ENCODE measurements at regions not wholly inside any gene's neighbourhood (a gene's known extent, or its start where the extent isn't known, plus 50 kb on each side); places are given as distances from the start of the nearest gene placed in this dataset.

- TF ChIP-seq CTCF (IDR thresholded peaks at IDR 0.05), result no peak
- no peaks in the 10 kb centered on the region for H3K4me1 ChIP-seq
- no peak for DNase-seq
- peak; percentile 58 to 77 for ATAC-seq
- no peak overlapping the region for H3K27ac ChIP-seq
- H3K4me3 ChIP-seq, result no peak overlapping the region
- H3K36me3 ChIP-seq, result no peaks in the 10 kb centered on the region
- no peaks in the 10 kb centered on the region for H3K27me3 ChIP-seq (ENCODE audit: low read depth)
- H3K9me3 ChIP-seq, result no peaks in the 10 kb centered on the region
- intact Hi-C loops (cut with DNase I), result no loop called here
Measured at GRCh38 chr3:106688464-106688863, 688.8 kb upstream of the CCDC54 start.

- Histone ChIP-seq H3K27ac (no peak overlapping the region), H3K4me1 (no peaks in the 10 kb centered on the region), H3K9me3 (no peaks in the 10 kb centered on the region), H3K4me3 (no peak overlapping the region), H3K36me3 (no peaks in the 10 kb centered on the region), H3K27me3 (ENCODE audit: low read depth) (no peaks in the 10 kb centered on the region)
- ATAC-seq (no peak), DNase-seq (no peak)
- no peak for TF ChIP-seq CTCF (IDR thresholded peaks at IDR 0.05)
- intact Hi-C loops (cut with DNase I), result no loop called here
Measured at GRCh38 chr3:106691476-106691875, 685.8 kb upstream of the CCDC54 start.

- no peak for DNase-seq
- no peak for TF ChIP-seq CTCF (IDR thresholded peaks at IDR 0.05)
- ATAC-seq, result no peak
- Histone ChIP-seq H3K36me3 (no peaks in the 10 kb centered on the region), H3K4me1 (no peaks in the 10 kb centered on the region), H3K4me3 (no peak overlapping the region), H3K9me3 (no peaks in the 10 kb centered on the region), H3K27me3 (ENCODE audit: low read depth) (no peaks in the 10 kb centered on the region), H3K27ac (no peak overlapping the region)
- intact Hi-C loops (cut with DNase I), result no loop called here
Measured at GRCh38 chr3:106692624-106693023, 684.6 kb upstream of the CCDC54 start.

- no peaks in the 10 kb centered on the region for H3K4me1 ChIP-seq
- no peak for DNase-seq
- intact Hi-C loops (cut with DNase I), result no loop called here
- peak; percentile 68 to 78 for ATAC-seq
- no peak overlapping the region for H3K4me3 ChIP-seq
- no peak overlapping the region for H3K27ac ChIP-seq
- no peak for TF ChIP-seq CTCF (IDR thresholded peaks at IDR 0.05)
- no peaks in the 10 kb centered on the region for H3K36me3 ChIP-seq
- no peaks in the 10 kb centered on the region for H3K9me3 ChIP-seq
- no peaks in the 10 kb centered on the region for H3K27me3 ChIP-seq (ENCODE audit: low read depth)
Measured at GRCh38 chr3:106699122-106699521, 678.1 kb upstream of the CCDC54 start.

GRCh38 chr3:106700981-106701380 lies 676.3 kb upstream of the CCDC54 start:
- TF ChIP-seq CTCF (IDR thresholded peaks at IDR 0.05), result no peak
- Histone ChIP-seq H3K4me1 (no peaks in the 10 kb centered on the region), H3K27ac (no peak overlapping the region), H3K27me3 (ENCODE audit: low read depth) (no peaks in the 10 kb centered on the region), H3K4me3 (no peak overlapping the region), H3K9me3 (no peaks in the 10 kb centered on the region), H3K36me3 (no peaks in the 10 kb centered on the region)
- DNase-seq, result no peak
- intact Hi-C loops (cut with DNase I), result no loop called here
- no peak for ATAC-seq

GRCh38 chr3:106703524-106703923 lies 673.7 kb upstream of the CCDC54 start:
- TF ChIP-seq CTCF (IDR thresholded peaks at IDR 0.05), result no peak
- no peak overlapping the region for H3K27ac ChIP-seq
- intact Hi-C loops (cut with DNase I), result no loop called here

More at GRCh38 chr3:106703524-106703923, 673.7 kb upstream of the CCDC54 start:
- H3K4me1 ChIP-seq, result no peaks in the 10 kb centered on the region
- H3K27me3 ChIP-seq (ENCODE audit: low read depth), result no peaks in the 10 kb centered on the region
- H3K4me3 ChIP-seq, result no peak overlapping the region
- H3K36me3 ChIP-seq, result no peaks in the 10 kb centered on the region
- ATAC-seq (no peak), DNase-seq (no peak)
- no peaks in the 10 kb centered on the region for H3K9me3 ChIP-seq

Data from lower lobe of right lung (tissue), 2 donors.